ENCODE measurements at regions not wholly inside any gene's neighbourhood (a gene's known extent, or its start where the extent isn't known, plus 50 kb on each side); places are given as distances from the start of the nearest gene placed in this dataset.

DNA sequence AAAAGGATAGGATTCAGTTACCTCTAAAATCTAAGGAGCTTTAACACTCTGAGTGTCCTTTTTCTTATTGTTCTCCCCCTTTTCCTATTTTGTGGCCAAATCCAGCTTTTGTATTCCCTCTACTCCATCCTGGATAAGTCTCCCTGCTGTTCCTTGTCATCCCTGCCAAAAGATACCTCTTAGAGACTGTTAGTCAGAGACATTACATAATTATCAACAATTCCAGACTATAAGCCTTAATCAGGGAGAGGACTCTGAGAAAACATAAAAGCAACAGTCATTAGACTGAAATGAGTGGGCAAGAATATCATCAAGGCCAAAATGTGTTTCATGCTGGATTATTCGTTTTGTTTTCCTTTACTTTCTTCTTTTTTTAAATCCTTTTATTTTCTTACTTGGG is 206.9 kb downstream of the FAM47B start (continued):
- TF ChIP-seq ZNF660 (tag by site-specific recombination; IDR thresholded peaks at IDR 0.05) (no peak), ZNF555 (tag by site-specific recombination; conservative IDR thresholded peaks at IDR 0.05) (no peak)

GRCh38 chrX:35150052-35150451 is 207.5 kb downstream of the FAM47B start:
- ChIA-PET CTCF (no interaction called here), POLR2A (no interaction called here)
- Histone ChIP-seq H3K27ac (ENCODE audit: extremely low read depth, low read depth, low read length) (no peak overlapping the region), H3K4me1 (ENCODE audit: control insufficient read depth, insufficient read depth, low read length) (no peaks in the 10 kb centered on the region), H3K4me3 (ENCODE audit: low read depth, low read length) (no peak overlapping the region), H3K36me3 (ENCODE audit: control insufficient read depth in 2 of 2, insufficient read depth in 1 of 2, low read length in 2 of 2) (no peaks in the 10 kb centered on the region), H3K9me3 (ENCODE audit: control insufficient read depth, insufficient read depth, low read depth, low read length) (no peaks in the 10 kb centered on the region)
- no peak for TF ChIP-seq ZNF561 (tag by site-specific recombination; IDR thresholded peaks at IDR 0.05; ENCODE audit: borderline replicate concordance)
- TF ChIP-seq ZFP69B (tag by site-specific recombination; IDR thresholded peaks at IDR 0.05): no peak
- TF ChIP-seq ZNF621 (tag by site-specific recombination; IDR thresholded peaks at IDR 0.05): no peak
- TF ChIP-seq ZNF544 (tag by site-specific recombination; IDR thresholded peaks at IDR 0.05): no peak
- no peak for TF ChIP-seq ZNF157 (tag by site-specific recombination; IDR thresholded peaks at IDR 0.05)
- no peak for TF ChIP-seq ZNF555 (tag by site-specific recombination; conservative IDR thresholded peaks at IDR 0.05)
- no peak for TF ChIP-seq ZFP41 (tag by site-specific recombination; IDR thresholded peaks at IDR 0.05; ENCODE audit: borderline replicate concordance)
- no peak for TF ChIP-seq ZBTB20 (tag by site-specific recombination; IDR thresholded peaks at IDR 0.05)
- TF ChIP-seq, protein P1, sequence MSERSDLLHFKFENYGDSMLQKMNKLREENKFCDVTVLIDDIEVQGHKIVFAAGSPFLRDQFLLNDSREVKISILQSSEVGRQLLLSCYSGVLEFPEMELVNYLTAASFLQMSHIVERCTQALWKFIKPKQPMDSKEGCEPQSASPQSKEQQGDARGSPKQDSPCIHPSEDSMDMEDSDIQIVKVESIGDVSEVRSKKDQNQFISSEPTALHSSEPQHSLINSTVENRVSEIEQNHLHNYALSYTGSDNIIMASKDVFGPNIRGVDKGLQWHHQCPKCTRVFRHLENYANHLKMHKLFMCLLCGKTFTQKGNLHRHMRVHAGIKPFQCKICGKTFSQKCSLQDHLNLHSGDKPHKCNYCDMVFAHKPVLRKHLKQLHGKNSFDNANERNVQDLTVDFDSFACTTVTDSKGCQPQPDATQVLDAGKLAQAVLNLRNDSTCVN (tag by site-specific recombination; optimal IDR thresholded peaks at IDR 0.05): no peak
- TF ChIP-seq ZNF350 (tag by site-specific recombination; IDR thresholded peaks at IDR 0.05): no peak
- TF ChIP-seq ZNF449 (tag by site-specific recombination; IDR thresholded peaks at IDR 0.05): no peak
- no peak for TF ChIP-seq HOXD13 (CRISPR knock-in tag; IDR thresholded peaks at IDR 0.05; ENCODE audit: borderline replicate concordance)
- TF ChIP-seq, protein P2, sequence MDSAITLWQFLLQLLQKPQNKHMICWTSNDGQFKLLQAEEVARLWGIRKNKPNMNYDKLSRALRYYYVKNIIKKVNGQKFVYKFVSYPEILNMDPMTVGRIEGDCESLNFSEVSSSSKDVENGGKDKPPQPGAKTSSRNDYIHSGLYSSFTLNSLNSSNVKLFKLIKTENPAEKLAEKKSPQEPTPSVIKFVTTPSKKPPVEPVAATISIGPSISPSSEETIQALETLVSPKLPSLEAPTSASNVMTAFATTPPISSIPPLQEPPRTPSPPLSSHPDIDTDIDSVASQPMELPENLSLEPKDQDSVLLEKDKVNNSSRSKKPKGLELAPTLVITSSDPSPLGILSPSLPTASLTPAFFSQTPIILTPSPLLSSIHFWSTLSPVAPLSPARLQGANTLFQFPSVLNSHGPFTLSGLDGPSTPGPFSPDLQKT (IDR thresholded peaks at IDR 0.05; ENCODE audit: borderline replicate concordance, low read depth, low read length): no peak
- no peak for TF ChIP-seq ZNF610 (tag by site-specific recombination; IDR thresholded peaks at IDR 0.05; ENCODE audit: borderline replicate concordance)
- TF ChIP-seq ZNF837 (tag by site-specific recombination; IDR thresholded peaks at IDR 0.05): no peak
- TF ChIP-seq ZNF274 (IDR thresholded peaks at IDR 0.05; ENCODE audit: low read length): no peak
- TF ChIP-seq ZNF274 (tag by site-specific recombination; IDR thresholded peaks at IDR 0.05; ENCODE audit: borderline replicate concordance): no peak
- TF ChIP-seq ZNF514 (tag by site-specific recombination; IDR thresholded peaks at IDR 0.05): no peak
- TF ChIP-seq ZNF660 (tag by site-specific recombination; IDR thresholded peaks at IDR 0.05): no peak
- no peak for TF ChIP-seq ZNF558 (tag by site-specific recombination; IDR thresholded peaks at IDR 0.05)
- no peak for TF ChIP-seq ZNF155 (tag by site-specific recombination; IDR thresholded peaks at IDR 0.05)

- no peaks in the 10 kb centered on the region for H3K9me3 ChIP-seq (ENCODE audit: control insufficient read depth, insufficient read depth, low read depth, low read length)
- H3K27ac ChIP-seq (ENCODE audit: extremely low read depth, low read depth, low read length): no peak overlapping the region
- no peaks in the 10 kb centered on the region for H3K4me1 ChIP-seq (ENCODE audit: control insufficient read depth, insufficient read depth, low read length)
- no peak overlapping the region for H3K4me3 ChIP-seq (ENCODE audit: low read depth, low read length)
- CTCF ChIA-PET: no interaction called here
- POLR2A ChIA-PET: no interaction called here
- no peaks in the 10 kb centered on the region for H3K36me3 ChIP-seq (ENCODE audit: control insufficient read depth in 2 of 2, insufficient read depth in 1 of 2, low read length in 2 of 2)
- TF ChIP-seq ZNF398 (tag by site-specific recombination; IDR thresholded peaks at IDR 0.05) (no peak), YY1 (tag by site-specific recombination; IDR thresholded peaks at IDR 0.05) (no peak), ZNF785 (tag by site-specific recombination; IDR thresholded peaks at IDR 0.05) (no peak), ZNF202 (tag by site-specific recombination; IDR thresholded peaks at IDR 0.05; ENCODE audit: borderline replicate concordance) (no peak), AEBP2 (tag by site-specific recombination; IDR thresholded peaks at IDR 0.05; ENCODE audit: borderline replicate concordance) (no peak), ZNF132 (tag by site-specific recombination; IDR thresholded peaks at IDR 0.05; ENCODE audit: borderline replicate concordance) (no peak)
These were observed 208.1 kb downstream of the FAM47B start for GRCh38 chrX:35150642-35151239.

All from HEK293 (cell line).